H1 (cell line): ENCODE measurements at regions not wholly inside any gene's neighbourhood (a gene's known extent, or its start where the extent isn't known, plus 50 kb on each side); places are given as distances from the start of the nearest gene placed in this dataset.

Source experiments
- BCL11A ChIP-seq, 2 experiments: IDR thresholded peaks; one replicate each; pipeline ENCODE4 v1.6.1; 2011; ENCODE audit warnings: low read depth in 2 of 2, low read length in 2 of 2, mild to moderate bottlenecking in 2 of 2
- CHD1 ChIP-seq: IDR thresholded peaks from 2 replicates; pipeline ENCODE4 v1.6.1; 2012; ENCODE audit warnings: low read depth, low read length, improper control_type of control experiment
- CREB1 ChIP-seq: IDR thresholded peaks from 2 replicates; pipeline ENCODE4 v1.6.1; 2012; ENCODE audit warnings: inconsistent platforms
- NANOG ChIP-seq: IDR thresholded peaks from 2 replicates; pipeline ENCODE4 v1.6.1; 2011; ENCODE audit warnings: low read length, low read depth, mild to moderate bottlenecking, inconsistent platforms; ENCODE audit not compliant: insufficient read depth, poor library complexity, severe bottlenecking
- POU5F1 ChIP-seq: IDR thresholded peaks from 2 replicates; pipeline ENCODE4 v1.6.1; 2011; ENCODE audit warnings: low read depth, mild to moderate bottlenecking, low read length, moderate library complexity
- TCF12 ChIP-seq: IDR thresholded peaks from 2 replicates; pipeline ENCODE4 v1.6.1; 2011; ENCODE audit warnings: low read depth, mild to moderate bottlenecking, low read length

GRCh38 chr11:36837831-36838437 is 239.9 kb upstream of the RAG2 start (continued):
- TF ChIP-seq CHD1 = no peak
- TF ChIP-seq NANOG = no peak
- TF ChIP-seq TCF12 = no peak
- no peak for TF ChIP-seq POU5F1
- no peak for TF ChIP-seq BCL11A (IDR thresholded peaks at IDR 0.05; ENCODE audit: low read depth in 2 of 2, low read length in 2 of 2)
- TF ChIP-seq CREB1 = no peak
- TF ChIP-seq, all 59 proteins: peak for 0
